Smooth muscle cell (in vitro differentiated cells): ENCODE measurements at regions not wholly inside any gene's neighbourhood (a gene's known extent, or its start where the extent isn't known, plus 50 kb on each side); places are given as distances from the start of the nearest gene placed in this dataset.

Experiments used
- DNase-seq: peaks from one replicate; lab custom pipeline; 2025; ENCODE audit not compliant: unreplicated experiment; lab: John Stamatoyannopoulos, UW
- H2AFZ ChIP-seq: fragments of 200-600 bp; sonication (generic); 2 replicates; pipeline ENCODE4 v1.6.0; 2016; ENCODE audit warnings: antibody characterized with exemption, low read depth, mild to moderate bottlenecking
- H3F3A ChIP-seq: fragments of 200-600 bp; sonication (generic); 2 replicates; pipeline ENCODE4 v1.6.0; 2017; ENCODE audit warnings: antibody characterized with exemption, low read depth
- H3K27ac ChIP-seq: fragments of 200-600 bp; sonication (generic); 2 replicates; pipeline ENCODE4 v1.5.1; 2016; ENCODE audit warnings: low read depth, mild to moderate bottlenecking
- H3K27me3 ChIP-seq: fragments of 200-600 bp; sonication (generic); 2 replicates; pipeline ENCODE4 v1.6.1; 2016; ENCODE audit warnings: low read depth, mild to moderate bottlenecking
- H3K36me3 ChIP-seq: fragments of 200-600 bp; sonication (generic); 2 replicates; pipeline ENCODE4 v1.5.1; 2016; ENCODE audit warnings: low read depth
- H3K4me1 ChIP-seq: fragments of 200-600 bp; sonication (generic); 2 replicates; pipeline ENCODE4 v1.5.1; 2016; ENCODE audit warnings: low read depth
- H3K4me2 ChIP-seq: fragments of 200-600 bp; sonication (generic); 2 replicates; pipeline ENCODE4 v1.6.0; 2016; ENCODE audit warnings: mild to moderate bottlenecking
- H3K4me3 ChIP-seq: fragments of 200-600 bp; sonication (generic); 2 replicates; pipeline ENCODE4 v1.5.1; 2016; ENCODE audit warnings: mild to moderate bottlenecking
- H3K79me2 ChIP-seq: fragments of 200-600 bp; sonication (generic); 2 replicates; pipeline ENCODE4 v1.6.0; 2016; ENCODE audit warnings: low read depth, mild to moderate bottlenecking
- H3K9ac ChIP-seq: fragments of 200-600 bp; sonication (generic); 2 replicates; pipeline ENCODE4 v1.6.0; 2016; ENCODE audit warnings: low read depth
- H3K9me3 ChIP-seq: fragments of 200-600 bp; sonication (generic); replicated peaks from 2 replicates; pipeline ENCODE4 v1.5.1; 2016; ENCODE audit warnings: low read depth
- H4K20me1 ChIP-seq: fragments of 200-600 bp; sonication (generic); 2 replicates; pipeline ENCODE4 v1.6.0; 2016; ENCODE audit warnings: low read depth
- CTCF ChIP-seq: fragments of 200-600 bp; sonication (generic); IDR thresholded peaks from 2 replicates; pipeline ENCODE4 v1.5.1; 2017; ENCODE audit warnings: borderline replicate concordance, mild to moderate bottlenecking, antibody characterized with exemption; ENCODE audit not compliant: insufficient read depth, poor library complexity, severe bottlenecking
- WGBS: methylation state at CpG from one replicate; pipeline ENCODE4 v1.1.7; 2016; ENCODE audit warnings: low lambda C conversion rate; 5-methylcytosine and 5-hydroxymethylcytosine counted together

- H3K9me3 ChIP-seq, result no peaks in the 10 kb centered on the region
- WGBS, result 88% methylated on average over 6 of the region's 6 CpGs
- no peaks in the 10 kb centered on the region for H3K4me1 ChIP-seq
- H3K4me2 ChIP-seq, result no peak overlapping the region
- H3K36me3 ChIP-seq, result no peaks in the 10 kb centered on the region
- H3K9ac ChIP-seq, result no peak overlapping the region
- no peak overlapping the region for H3K4me3 ChIP-seq
- no peak overlapping the region for H2AFZ ChIP-seq
- no peak overlapping the region for H3K27ac ChIP-seq
- TF ChIP-seq CTCF, result no peak
- no peaks in the 10 kb centered on the region for H3K79me2 ChIP-seq
- H4K20me1 ChIP-seq, result no peaks in the 10 kb centered on the region
- H3K27me3 ChIP-seq, result peaks cover 54% of the 10 kb centered on the region
- DNase-seq, result no peak
- no peaks in the 10 kb centered on the region for H3F3A ChIP-seq
These were observed 99.0 kb upstream of the ALX4 start for GRCh38 chr11:44408711-44409470.

- H2AFZ ChIP-seq, result no peak overlapping the region
- H3K27me3 ChIP-seq, result peaks cover 46% of the 10 kb centered on the region
These were observed 99.8 kb upstream of the ALX4 start for GRCh38 chr11:44409558-44410236.

GRCh38 chr11:44416776-44417175 is 106.8 kb upstream of the ALX4 start:
- no peaks in the 10 kb centered on the region for H4K20me1 ChIP-seq
- H3K9me3 ChIP-seq, result no peaks in the 10 kb centered on the region
- no peaks in the 10 kb centered on the region for H3K79me2 ChIP-seq
- H3F3A ChIP-seq, result no peaks in the 10 kb centered on the region
- no peak for DNase-seq
- peaks cover 5% of the 10 kb centered on the region for H3K27me3 ChIP-seq
- H3K4me2 ChIP-seq, result no peak overlapping the region
- no peak overlapping the region for H3K9ac ChIP-seq
- peaks cover 13% of the 10 kb centered on the region for H3K4me1 ChIP-seq
- no peak overlapping the region for H2AFZ ChIP-seq
- no peak overlapping the region for H3K4me3 ChIP-seq
- no peak for TF ChIP-seq CTCF
- no peaks in the 10 kb centered on the region for H3K36me3 ChIP-seq
- H3K27ac ChIP-seq, result no peak overlapping the region

More at GRCh38 chr11:44409558-44410236, 99.8 kb upstream of the ALX4 start:
- WGBS, result 87% methylated on average over 9 of the region's 9 CpGs
- TF ChIP-seq CTCF, result no peak
- no peak overlapping the region for H3K27ac ChIP-seq
- H3K4me1 ChIP-seq, result no peaks in the 10 kb centered on the region
- no peaks in the 10 kb centered on the region for H3K36me3 ChIP-seq
- DNase-seq, result no peak
- H3K9me3 ChIP-seq, result no peaks in the 10 kb centered on the region
- no peak overlapping the region for H3K9ac ChIP-seq
- H4K20me1 ChIP-seq, result no peaks in the 10 kb centered on the region
- no peaks in the 10 kb centered on the region for H3F3A ChIP-seq
- H3K4me2 ChIP-seq, result no peak overlapping the region
- H3K79me2 ChIP-seq, result no peaks in the 10 kb centered on the region
- no peak overlapping the region for H3K4me3 ChIP-seq
